Sigmoid colon (tissue), 6 donors: ENCODE measurements at regions not wholly inside any gene's neighbourhood (a gene's known extent, or its start where the extent isn't known, plus 50 kb on each side); places are given as distances from the start of the nearest gene placed in this dataset.

ENCODE experiments used
- DNase-seq: peaks from one replicate; pipeline ENCODE4 v3.0.0-alpha.2; 2019
- H3K27ac ChIP-seq, 4 donors: fragments of 200-600 bp; sonication (generic); one replicate each; pipeline ENCODE4 v1.5.1; 2016 to 2019; ENCODE audit warnings: mild to moderate bottlenecking in 1 of 4
- H3K27me3 ChIP-seq, 3 donors: fragments of 200-600 bp; sonication (generic); one replicate each; pipeline ENCODE4 v1.5.1; 2019; ENCODE audit warnings: mild to moderate bottlenecking in 1 of 3
- H3K36me3 ChIP-seq, 4 donors: fragments of 200-600 bp; sonication (generic); one replicate each; pipeline ENCODE4 v1.5.1; 2016 to 2019
- H3K4me1 ChIP-seq, 4 donors: fragments of 200-600 bp; sonication (generic); one replicate each; pipeline ENCODE4 v1.5.1; 2017 to 2019
- H3K4me3 ChIP-seq, 4 donors: fragments of 200-600 bp; sonication (generic); one replicate each; pipeline ENCODE4 v1.5.1; 2017 to 2019; ENCODE audit warnings: mild to moderate bottlenecking in 2 of 4, moderate library complexity in 1 of 4
- H3K9me3 ChIP-seq, 4 donors: fragments of 200-600 bp in 3 of 4; sonication (generic) in 3 of 4; one replicate each; pipeline versions ENCODE4 v1.5.1 to v1.6.1; 2013 to 2019
- CTCF ChIP-seq, 4 experiments: fragments of 450-650 bp in 3 of 4; fragments of 200-600 bp in 1 of 4; IDR thresholded peaks; one replicate each; pipeline ENCODE4 v1.5.1; 2016 to 2019; ENCODE audit warnings: antibody characterized with exemption in 4 of 4, mild to moderate bottlenecking in 3 of 4, moderate library complexity in 2 of 4
- EP300 ChIP-seq, 4 donors: sonication (generic); formaldehyde crosslinking; IDR thresholded peaks; one replicate each; pipeline ENCODE4 v1.6.1; 2017; ENCODE audit warnings: antibody characterized with exemption in 4 of 4
- POLR2A ChIP-seq, 2 donors: fragments of 450-650 bp; IDR thresholded peaks; one replicate each; pipeline ENCODE4 v1.6.1; 2016; ENCODE audit warnings: antibody characterized with exemption in 2 of 2, mild to moderate bottlenecking in 2 of 2, moderate library complexity in 2 of 2
- POLR2AphosphoS5 ChIP-seq, 4 donors: sonication (generic); formaldehyde crosslinking; IDR thresholded peaks; one replicate each; pipeline ENCODE4 v1.6.1; 2017; ENCODE audit warnings: antibody characterized with exemption in 4 of 4
- WGBS, 2 donors: extraction: QIAGEN DNeasy Blood & Tissue Kit; methylation state at CpG; one replicate each; pipeline ENCODE4 v1.1.7; 2013; 5-methylcytosine and 5-hydroxymethylcytosine counted together
- intact Hi-C: fragments of 100-400 bp; cut with DNase I; formaldehyde crosslinking; loops from one replicate; pipeline ENCODE4 v1.15.1; 2023
- donor health status: healthy with polysubstance abuse.
- donor health status: healthy.

GRCh38 chr2:120401275-120402066, 55.5 kb downstream of the INHBB start:
- Histone ChIP-seq H3K4me3 (no peak overlapping the region), H3K27ac (no peak overlapping the region), H3K27me3 (peaks cover 0 to 7% (median 0%) of the 10 kb centered on the region in 3 donors), H3K36me3 (no peaks in the 10 kb centered on the region), H3K4me1 (no peaks in the 10 kb centered on the region), H3K9me3 (no peaks in the 10 kb centered on the region)
- 72 to 82% methylated on average over 8 of the region's 8 CpGs for WGBS, 2 donors
- no peak for DNase-seq
- intact Hi-C loops = no loop called here
- TF ChIP-seq CTCF (IDR thresholded peaks at IDR 0.05) = no peak
- TF ChIP-seq POLR2A (IDR thresholded peaks at IDR 0.05) = no peak
- no peak for TF ChIP-seq EP300 (IDR thresholded peaks at IDR 0.05)
- no peak for TF ChIP-seq POLR2AphosphoS5 (IDR thresholded peaks at IDR 0.05)

GRCh38 chr2:120402067-120402433, 56.1 kb downstream of the INHBB start:
- no peaks in the 10 kb centered on the region for H3K36me3 ChIP-seq
- WGBS, 2 donors = 77 to 78% methylated on average over 5 of the region's 5 CpGs
- H3K27me3 ChIP-seq = peaks cover 0 to under 1% (median 0%) of the 10 kb centered on the region in 3 donors
- H3K4me3 ChIP-seq = no peak overlapping the region
- no peak for TF ChIP-seq POLR2AphosphoS5 (IDR thresholded peaks at IDR 0.05)
- TF ChIP-seq POLR2A (IDR thresholded peaks at IDR 0.05) = no peak
- no peak for TF ChIP-seq EP300 (IDR thresholded peaks at IDR 0.05)
- TF ChIP-seq CTCF (IDR thresholded peaks at IDR 0.05) = no peak
- H3K27ac ChIP-seq = no peak overlapping the region
- intact Hi-C loops = no loop called here
- H3K9me3 ChIP-seq = no peaks in the 10 kb centered on the region
- no peaks in the 10 kb centered on the region for H3K4me1 ChIP-seq
- DNase-seq = no peak

GRCh38 chr2:120402508-120402907, 56.6 kb downstream of the INHBB start:
- WGBS, 2 donors = 92 to 93% methylated on average over 6 of the region's 6 CpGs
- DNase-seq = no peak
- TF ChIP-seq EP300 (IDR thresholded peaks at IDR 0.05) = no peak
- TF ChIP-seq POLR2AphosphoS5 (IDR thresholded peaks at IDR 0.05) = no peak
- no peak for TF ChIP-seq POLR2A (IDR thresholded peaks at IDR 0.05)
- TF ChIP-seq CTCF (IDR thresholded peaks at IDR 0.05) = no peak
- no peaks in the 10 kb centered on the region for H3K4me1 ChIP-seq
- no peak overlapping the region for H3K4me3 ChIP-seq
- intact Hi-C loops = no loop called here
- no peaks in the 10 kb centered on the region for H3K9me3 ChIP-seq
- no peaks in the 10 kb centered on the region for H3K36me3 ChIP-seq
- no peaks in the 10 kb centered on the region for H3K27me3 ChIP-seq
- H3K27ac ChIP-seq = no peak overlapping the region

- H3K27me3 ChIP-seq = no peaks in the 10 kb centered on the region
- TF ChIP-seq POLR2A (IDR thresholded peaks at IDR 0.05) (no peak), CTCF (IDR thresholded peaks at IDR 0.05) (no peak), EP300 (IDR thresholded peaks at IDR 0.05) (no peak), POLR2AphosphoS5 (IDR thresholded peaks at IDR 0.05) (no peak)
- H3K9me3 ChIP-seq = no peaks in the 10 kb centered on the region
- H3K27ac ChIP-seq = no peak overlapping the region
- no peaks in the 10 kb centered on the region for H3K4me1 ChIP-seq
- intact Hi-C loops = no loop called here
- no peak for DNase-seq
- no peaks in the 10 kb centered on the region for H3K36me3 ChIP-seq
- WGBS, 2 donors = 85% methylated on average over 5 of the region's 5 CpGs
- no peak overlapping the region for H3K4me3 ChIP-seq
These were observed 57.3 kb downstream of the INHBB start for GRCh38 chr2:120403261-120403660.

GRCh38 chr2:120403676-120404075, 57.7 kb downstream of the INHBB start:
- DNase-seq = no peak
- no peak overlapping the region for H3K27ac ChIP-seq
- WGBS, 2 donors = 76 to 82% methylated on average over 5 of the region's 5 CpGs
- no peaks in the 10 kb centered on the region for H3K36me3 ChIP-seq
- no peaks in the 10 kb centered on the region for H3K27me3 ChIP-seq
- TF ChIP-seq POLR2AphosphoS5 (IDR thresholded peaks at IDR 0.05) (no peak), POLR2A (IDR thresholded peaks at IDR 0.05) (no peak)
- H3K9me3 ChIP-seq = no peaks in the 10 kb centered on the region
- H3K4me3 ChIP-seq = no peak overlapping the region
- no peaks in the 10 kb centered on the region for H3K4me1 ChIP-seq
- intact Hi-C loops = no loop called here
